Keratinocyte (primary cell): ENCODE measurements at regions not wholly inside any gene's neighbourhood (a gene's known extent, or its start where the extent isn't known, plus 50 kb on each side); places are given as distances from the start of the nearest gene placed in this dataset.

Experiments
- DNase-seq: peaks from one replicate; pipeline ENCODE4 v3.0.0-alpha.2; 2011; ENCODE audit warnings: low read depth, missing footprints, low spot score
- FAIRE-seq: peaks from 2 replicates; lab custom pipeline; 2011; peaks lifted over from hg19 to GRCh38; lab: Jason Lieb, UNC
- H2AFZ ChIP-seq: 2 replicates; pipeline ENCODE4 v1.6.0; 2012; ENCODE audit warnings: low read length, control low read depth, inconsistent platforms; ENCODE audit not compliant: control insufficient read depth
- H3K27ac ChIP-seq: 2 replicates; pipeline ENCODE4 v1.5.1; 2011; ENCODE audit warnings: low read length; ENCODE audit not compliant: control insufficient read depth, insufficient read depth
- H3K27me3 ChIP-seq: 3 replicates; pipeline ENCODE4 v1.6.0; 2011; ENCODE audit warnings: low read length; ENCODE audit not compliant: control insufficient read depth, insufficient read depth; ENCODE audit errors: extremely low read depth
- H3K36me3 ChIP-seq, 2 experiments: 2 replicates in 1 of 2; 3 replicates in 1 of 2; pipeline ENCODE4 v1.5.1; 2011; ENCODE audit warnings: low read length in 2 of 2, mild to moderate bottlenecking in 1 of 2; ENCODE audit not compliant: control insufficient read depth in 2 of 2, insufficient read depth in 2 of 2; ENCODE audit errors: extremely low read depth in 1 of 2
- H3K4me1 ChIP-seq: 3 replicates; pipeline ENCODE4 v1.5.1; 2011; ENCODE audit warnings: low read length; ENCODE audit not compliant: control insufficient read depth, insufficient read depth; ENCODE audit errors: extremely low read depth
- H3K4me2 ChIP-seq: 3 replicates; pipeline ENCODE4 v1.6.0; 2011; ENCODE audit warnings: low read depth, low read length; ENCODE audit not compliant: control insufficient read depth, insufficient read depth; ENCODE audit errors: extremely low read depth
- H3K4me3 ChIP-seq, 3 experiments: fragments of 200-600 bp in 1 of 3; sonication (generic) in 1 of 3; 2 replicates in 2 of 3; 3 replicates in 1 of 3; pipeline ENCODE4 v1.5.1; 2011 to 2016; ENCODE audit warnings: low read length in 3 of 3, mild to moderate bottlenecking in 3 of 3, control low read depth in 2 of 3, inconsistent platforms in 1 of 3, low read depth in 1 of 3, mixed read lengths in 1 of 3, mixed run types in 1 of 3, moderate library complexity in 1 of 3; ENCODE audit not compliant: control insufficient read depth in 2 of 3, insufficient read depth in 2 of 3; ENCODE audit errors: extremely low read depth in 1 of 3
- H3K79me2 ChIP-seq: 2 replicates; pipeline ENCODE4 v1.6.0; 2012; ENCODE audit warnings: low read length; ENCODE audit not compliant: control insufficient read depth, insufficient read depth
- H3K9ac ChIP-seq: 3 replicates; pipeline ENCODE4 v1.6.0; 2011; ENCODE audit warnings: low read length; ENCODE audit not compliant: control insufficient read depth, insufficient read depth; ENCODE audit errors: extremely low read depth
- H3K9me1 ChIP-seq: 3 replicates; pipeline ENCODE4 v1.6.0; 2011; ENCODE audit warnings: low read length; ENCODE audit not compliant: control insufficient read depth, insufficient read depth; ENCODE audit errors: extremely low read depth
- H3K9me3 ChIP-seq: 2 replicates; pipeline ENCODE4 v1.5.1; 2012; ENCODE audit warnings: low read depth, low read length; ENCODE audit not compliant: control insufficient read depth
- H4K20me1 ChIP-seq: 3 replicates; pipeline ENCODE4 v1.6.0; 2011; ENCODE audit warnings: low read length; ENCODE audit not compliant: control insufficient read depth, insufficient read depth; ENCODE audit errors: extremely low read depth
- EZH2 ChIP-seq: IDR thresholded peaks from one replicate; pipeline ENCODE4 v1.6.1; 2012; ENCODE audit warnings: inconsistent platforms, mild to moderate bottlenecking, low read length, moderate library complexity
- dilution Hi-C: fragments of 300-500 bp; cut with MboI; formaldehyde crosslinking; loops from one replicate; pipeline ENCODE4 v1.7.0; 2020; ENCODE audit warnings: low sequenced_read_pairs; ENCODE audit not compliant: extremely low pct_ligation_motif_present
- TF ChIP-seq, protein P1 (sequence below), 3 experiments: IDR thresholded peaks in 1 of 3; conservative IDR thresholded peaks in 1 of 3; optimal IDR thresholded peaks in 1 of 3; 2 replicates in 2 of 3; 3 replicates in 1 of 3; pipeline versions ENCODE3 to v1.5.1; 2011; ENCODE audit warnings: low read length in 3 of 3, mild to moderate bottlenecking in 3 of 3, moderate library complexity in 2 of 3, control low read depth in 1 of 3, inconsistent platforms in 1 of 3; ENCODE audit not compliant: insufficient read depth in 2 of 3; ENCODE audit errors: extremely low read depth in 1 of 3

DNA sequence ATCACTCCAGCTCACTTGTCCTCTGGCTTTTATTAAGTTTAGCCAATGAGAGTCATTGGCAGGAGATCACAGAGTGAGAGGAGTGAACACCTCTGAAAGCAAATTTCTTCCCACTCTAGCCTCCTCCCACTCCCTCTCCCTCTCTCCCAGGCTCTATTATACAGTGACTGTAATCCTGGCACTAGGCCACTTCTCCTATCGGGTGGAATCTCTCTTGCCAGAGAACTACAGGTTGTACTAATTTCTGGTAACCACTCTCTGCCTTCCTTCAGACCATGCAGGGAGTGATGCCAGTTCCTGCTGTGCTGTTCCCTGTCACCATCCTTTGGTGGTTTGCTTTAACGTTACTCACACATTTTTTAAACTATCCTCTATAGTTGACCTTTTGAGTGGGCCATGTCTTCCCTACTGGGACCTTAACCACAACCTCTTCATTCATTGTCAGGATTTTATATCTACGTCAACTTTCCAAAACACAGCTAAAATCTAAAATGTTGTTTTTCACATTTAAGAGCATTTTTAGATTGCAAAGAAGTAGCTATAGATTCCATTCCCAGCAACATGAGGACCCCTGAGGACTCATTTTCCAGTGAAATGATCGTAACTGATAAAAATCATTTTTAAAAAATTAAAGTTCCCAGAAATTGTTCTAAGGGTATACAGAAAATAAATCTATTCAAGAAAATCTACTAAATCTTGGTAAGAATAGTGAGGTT, 217.1 kb downstream of the MREG start:
- Histone ChIP-seq H3K27me3 (no peaks in the 10 kb centered on the region), H3K9me3 (no peaks in the 10 kb centered on the region), H3K9ac (no peak overlapping the region), H3K9me1 (no peaks in the 10 kb centered on the region), H3K27ac (no peak overlapping the region), H3K36me3 (no peaks in the 10 kb centered on the region), H3K4me3 (no peak overlapping the region), H2AFZ (no peak overlapping the region), H4K20me1 (no peaks in the 10 kb centered on the region), H3K4me2 (no peak overlapping the region), H3K4me1 (peaks cover 12% of the 10 kb centered on the region), H3K79me2 (no peaks in the 10 kb centered on the region)
- no peak for TF ChIP-seq EZH2
- TF ChIP-seq, protein P1, sequence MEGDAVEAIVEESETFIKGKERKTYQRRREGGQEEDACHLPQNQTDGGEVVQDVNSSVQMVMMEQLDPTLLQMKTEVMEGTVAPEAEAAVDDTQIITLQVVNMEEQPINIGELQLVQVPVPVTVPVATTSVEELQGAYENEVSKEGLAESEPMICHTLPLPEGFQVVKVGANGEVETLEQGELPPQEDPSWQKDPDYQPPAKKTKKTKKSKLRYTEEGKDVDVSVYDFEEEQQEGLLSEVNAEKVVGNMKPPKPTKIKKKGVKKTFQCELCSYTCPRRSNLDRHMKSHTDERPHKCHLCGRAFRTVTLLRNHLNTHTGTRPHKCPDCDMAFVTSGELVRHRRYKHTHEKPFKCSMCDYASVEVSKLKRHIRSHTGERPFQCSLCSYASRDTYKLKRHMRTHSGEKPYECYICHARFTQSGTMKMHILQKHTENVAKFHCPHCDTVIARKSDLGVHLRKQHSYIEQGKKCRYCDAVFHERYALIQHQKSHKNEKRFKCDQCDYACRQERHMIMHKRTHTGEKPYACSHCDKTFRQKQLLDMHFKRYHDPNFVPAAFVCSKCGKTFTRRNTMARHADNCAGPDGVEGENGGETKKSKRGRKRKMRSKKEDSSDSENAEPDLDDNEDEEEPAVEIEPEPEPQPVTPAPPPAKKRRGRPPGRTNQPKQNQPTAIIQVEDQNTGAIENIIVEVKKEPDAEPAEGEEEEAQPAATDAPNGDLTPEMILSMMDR (optimal IDR thresholded peaks at IDR 0.05 in 1 of 3, IDR thresholded peaks at IDR 0.05 in 1 of 3, conservative IDR thresholded peaks at IDR 0.05 in 1 of 3; ENCODE audit: extremely low read depth in 1 of 3, insufficient read depth in 2 of 3, low read length in 3 of 3): no peak
- FAIRE-seq (no peak), DNase-seq (no peak)
- dilution Hi-C loops: no loop called here

DNA sequence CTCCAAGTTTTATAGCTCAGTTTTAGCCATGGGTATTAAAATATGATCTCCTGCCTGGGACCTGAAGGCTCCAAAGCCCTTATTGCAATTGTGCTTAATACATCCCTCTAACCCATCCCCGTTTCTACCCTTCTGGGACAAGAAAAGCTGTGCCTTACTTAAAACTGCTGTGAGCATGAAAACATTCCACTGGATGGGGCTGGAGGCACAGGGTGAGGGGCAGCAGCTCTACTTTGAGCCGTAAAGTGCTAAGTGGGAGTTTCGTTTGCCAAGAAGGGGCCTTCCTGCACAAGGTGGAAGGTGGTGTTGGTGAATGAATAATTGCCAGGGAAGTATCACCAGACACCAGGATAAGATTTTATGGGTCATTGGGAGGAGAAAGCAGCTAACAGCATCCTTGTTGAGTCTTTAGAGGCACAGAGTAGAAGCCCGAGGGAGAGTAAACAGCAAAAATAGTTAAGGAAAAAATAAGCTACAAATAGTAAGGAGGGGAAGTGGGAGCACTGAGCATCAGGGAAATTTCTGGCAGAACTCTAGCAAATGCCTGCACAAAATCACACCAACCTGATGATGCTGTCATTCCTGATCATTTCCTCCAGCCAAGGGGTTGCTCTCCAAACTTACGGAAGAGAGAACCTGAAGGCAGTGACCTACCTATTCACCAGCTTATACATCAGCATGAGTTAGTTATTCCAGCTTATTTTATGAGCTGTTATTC, 218.4 kb downstream of the MREG start:
- Histone ChIP-seq H3K27me3 (no peaks in the 10 kb centered on the region), H3K27ac (no peak overlapping the region), H3K36me3 (no peaks in the 10 kb centered on the region), H3K9ac (no peak overlapping the region), H4K20me1 (no peaks in the 10 kb centered on the region), H3K4me1 (peaks cover 12% of the 10 kb centered on the region), H3K9me3 (no peaks in the 10 kb centered on the region), H3K4me2 (no peak overlapping the region), H3K79me2 (no peaks in the 10 kb centered on the region), H3K9me1 (no peaks in the 10 kb centered on the region), H3K4me3 (no peak overlapping the region), H2AFZ (no peak overlapping the region)
- FAIRE-seq (no peak), DNase-seq (no peak)
- TF ChIP-seq, protein P1 (optimal IDR thresholded peaks at IDR 0.05 in 1 of 3, IDR thresholded peaks at IDR 0.05 in 1 of 3, conservative IDR thresholded peaks at IDR 0.05 in 1 of 3; ENCODE audit: extremely low read depth in 1 of 3, insufficient read depth in 2 of 3, low read length in 3 of 3): no peak
- no peak for TF ChIP-seq EZH2
- dilution Hi-C loops: no loop called here
